ENCODE measurements at regions not wholly inside any gene's neighbourhood (a gene's known extent, or its start where the extent isn't known, plus 50 kb on each side); places are given as distances from the start of the nearest gene placed in this dataset.

- peaks cover 26% of the 10 kb centered on the region for H3K27me3 ChIP-seq (ENCODE audit: control insufficient read depth, insufficient read depth, low read length)
- no peak overlapping the region for H4K91ac ChIP-seq (ENCODE audit: insufficient read depth, low read depth, low read length)
- H4K8ac ChIP-seq (ENCODE audit: low read depth in 2 of 2, low read length in 2 of 2): no peak overlapping the region
- H2BK5ac ChIP-seq (ENCODE audit: low read depth, low read length, poor library complexity, severe bottlenecking): no peak overlapping the region
- H3K79me1 ChIP-seq (ENCODE audit: low read depth in 1 of 2, low read length in 2 of 2): no peaks in the 10 kb centered on the region
- WGBS, 2 experiments (ENCODE audit: extremely low coverage in 2 of 2, insufficient read length in 1 of 2): no CpG with 5 or more reads among the region's 5 CpGs
- no peak for ATAC-seq (ENCODE audit: low read depth)
- CTCF ChIA-PET: no interaction called here
- no peak overlapping the region for H3K4ac ChIP-seq (ENCODE audit: low read depth, low read length)
- H2AK9ac ChIP-seq (replicated peaks; ENCODE audit: low read depth, low read length, poor library complexity): no peak overlapping the region
- H2AK5ac ChIP-seq (ENCODE audit: low read depth, low read length): no peak overlapping the region
- no peak for DNase-seq
- H3K9me3 ChIP-seq (ENCODE audit: control insufficient read depth, insufficient read depth, low read length): no peaks in the 10 kb centered on the region
- dilution Hi-C loops (cut with HindIII; ENCODE audit: low sequenced_read_pairs, unreplicated experiment): no loop called here
- H3K9ac ChIP-seq (ENCODE audit: low read depth, low read length): no peak overlapping the region
- no peak overlapping the region for H2AFZ ChIP-seq (replicated peaks; ENCODE audit: low read length, poor library complexity)
- no peak overlapping the region for H3K27ac ChIP-seq (ENCODE audit: insufficient read depth, low read length)
- no peaks in the 10 kb centered on the region for H3K9me1 ChIP-seq (ENCODE audit: insufficient read depth, low read length)
- H3K56ac ChIP-seq (ENCODE audit: extremely low read depth, insufficient read depth, low read length): no peak overlapping the region
- H2BK15ac ChIP-seq (ENCODE audit: low read depth, low read length): no peak overlapping the region
- no peak overlapping the region for H3K23ac ChIP-seq (ENCODE audit: low read depth, low read length)
- no peak overlapping the region for H2BK20ac ChIP-seq (ENCODE audit: low read depth, low read length)
- intact Hi-C loops (cut with micrococcal nuclease): loop anchor here (5.0 kb wide), 1 partner anchor 90 kb away; the partner anchor contains the start of gene CTNNA1
- no peaks in the 10 kb centered on the region for H3K4me1 ChIP-seq (ENCODE audit: control insufficient read depth, insufficient read depth, low read length)
- no peak overlapping the region for H3K14ac ChIP-seq (replicated peaks; ENCODE audit: low read depth, low read length)
- in situ Hi-C loops (cut with MboI; ENCODE audit: low sequenced_read_pairs): no loop called here
- no peak overlapping the region for H4K5ac ChIP-seq (ENCODE audit: low read depth, low read length)
- H4K20me1 ChIP-seq (ENCODE audit: insufficient read depth, low read length): no peaks in the 10 kb centered on the region; the same call in 1 of the 2 replicates
- POLR2A ChIA-PET (ENCODE audit: unreplicated experiment): no interaction called here
- H3K4me2 ChIP-seq (ENCODE audit: low read depth, low read length): no peak overlapping the region
- H3K36me3 ChIP-seq (ENCODE audit: control insufficient read depth, insufficient read depth, low read length): no peaks in the 10 kb centered on the region
- H2BK120ac ChIP-seq (ENCODE audit: low read depth, low read length): no peak overlapping the region
- BruUV-seq (replicated peaks): no TSS peak
- H3K18ac ChIP-seq (ENCODE audit: low read depth, low read length): no peak overlapping the region
- no peak for TF ChIP-seq RFX5 (IDR thresholded peaks at IDR 0.05; ENCODE audit: low read depth, low read length)
- TF ChIP-seq ELK1 (IDR thresholded peaks at IDR 0.05; ENCODE audit: borderline replicate concordance, low read depth, low read length): no peak
- TF ChIP-seq BHLHE40 (IDR thresholded peaks at IDR 0.05; ENCODE audit: low read depth, low read length): no peak
- TF ChIP-seq POLR2A (IDR thresholded peaks at IDR 0.05; ENCODE audit: low read depth, low read length): no peak
- TF ChIP-seq CEBPB (IDR thresholded peaks at IDR 0.05; ENCODE audit: low read depth, low read length): no peak
- no peak for TF ChIP-seq MAZ (IDR thresholded peaks at IDR 0.05; ENCODE audit: borderline replicate concordance, low read depth, low read length)
- no peak overlapping the region for H3K4me3 ChIP-seq (ENCODE audit: insufficient read depth, low read depth, low read length)
These were observed 86.8 kb upstream of the HSPA9 start for GRCh38 chr5:138661991-138662434.

Measured in IMR-90 (cell line).